Body of pancreas (tissue), 4 donors: ENCODE measurements at regions not wholly inside any gene's neighbourhood (a gene's known extent, or its start where the extent isn't known, plus 50 kb on each side); places are given as distances from the start of the nearest gene placed in this dataset.

Experiments
- ATAC-seq: fragments of 150-250 bp; one replicate; pipeline ENCODE4 v1.9.1; 2016
- DNase-seq, 4 donors: peaks; one replicate each; pipeline ENCODE4 v3.0.0-alpha.2; 2019
- H3K27ac ChIP-seq, 4 donors: fragments of 200-600 bp; sonication (generic); 1 replicate in 3 of 4; 2 replicates in 1 of 4; pipeline versions ENCODE4 v1.5.1 to v1.6.1; 2016 to 2019; ENCODE audit warnings: mild to moderate bottlenecking in 1 of 4, mixed read lengths in 1 of 4, moderate library complexity in 1 of 4
- H3K27me3 ChIP-seq, 2 donors: fragments of 200-600 bp; sonication (generic); one replicate each; pipeline ENCODE4 v1.6.0; 2016; ENCODE audit warnings: mild to moderate bottlenecking in 1 of 2
- H3K36me3 ChIP-seq, 2 donors: fragments of 200-600 bp; sonication (generic); replicated peaks in 1 of 2; 2 replicates each; pipeline ENCODE4 v1.5.1; 2016; ENCODE audit warnings: low read depth in 2 of 2; ENCODE audit not compliant: insufficient read depth in 1 of 2
- H3K4me1 ChIP-seq: fragments of 200-600 bp; sonication (generic); one replicate; pipeline ENCODE4 v1.6.0; 2016
- H3K4me3 ChIP-seq, 2 donors: fragments of 200-600 bp; sonication (generic); 1 replicate in 1 of 2; 2 replicates in 1 of 2; pipeline ENCODE4 v1.5.1; 2016 to 2019
- H3K9me3 ChIP-seq, 3 donors: fragments of 200-600 bp; sonication (generic); 1 replicate in 2 of 3; 2 replicates in 1 of 3; pipeline ENCODE4 v1.5.1; 2016
- POLR2A ChIP-seq, 3 donors: fragments of 450-650 bp; IDR thresholded peaks; one replicate each; pipeline ENCODE4 v1.6.1; 2016; ENCODE audit warnings: antibody characterized with exemption in 3 of 3, mild to moderate bottlenecking in 2 of 3
- WGBS, 2 donors: methylation state at CpG; one replicate each; pipeline ENCODE4 v1.1.5; 2017; 5-methylcytosine and 5-hydroxymethylcytosine counted together
- intact Hi-C: fragments of 100-400 bp; cut with DNase I; formaldehyde crosslinking; loops from one replicate; pipeline ENCODE4 v1.15.1; 2023
- TF ChIP-seq, protein P1 (sequence below), 7 experiments: fragments of 450-650 bp in 4 of 7; fragments of 200-600 bp in 3 of 7; sonication (generic) in 3 of 7; IDR thresholded peaks; one replicate each; pipeline ENCODE4 v1.5.1; 2016 to 2019; ENCODE audit warnings: antibody characterized with exemption in 7 of 7

GRCh38 chr5:6088706-6089105, 289.6 kb downstream of the MED10 start:
- intact Hi-C loops: no loop called here
- TF ChIP-seq, protein P1, sequence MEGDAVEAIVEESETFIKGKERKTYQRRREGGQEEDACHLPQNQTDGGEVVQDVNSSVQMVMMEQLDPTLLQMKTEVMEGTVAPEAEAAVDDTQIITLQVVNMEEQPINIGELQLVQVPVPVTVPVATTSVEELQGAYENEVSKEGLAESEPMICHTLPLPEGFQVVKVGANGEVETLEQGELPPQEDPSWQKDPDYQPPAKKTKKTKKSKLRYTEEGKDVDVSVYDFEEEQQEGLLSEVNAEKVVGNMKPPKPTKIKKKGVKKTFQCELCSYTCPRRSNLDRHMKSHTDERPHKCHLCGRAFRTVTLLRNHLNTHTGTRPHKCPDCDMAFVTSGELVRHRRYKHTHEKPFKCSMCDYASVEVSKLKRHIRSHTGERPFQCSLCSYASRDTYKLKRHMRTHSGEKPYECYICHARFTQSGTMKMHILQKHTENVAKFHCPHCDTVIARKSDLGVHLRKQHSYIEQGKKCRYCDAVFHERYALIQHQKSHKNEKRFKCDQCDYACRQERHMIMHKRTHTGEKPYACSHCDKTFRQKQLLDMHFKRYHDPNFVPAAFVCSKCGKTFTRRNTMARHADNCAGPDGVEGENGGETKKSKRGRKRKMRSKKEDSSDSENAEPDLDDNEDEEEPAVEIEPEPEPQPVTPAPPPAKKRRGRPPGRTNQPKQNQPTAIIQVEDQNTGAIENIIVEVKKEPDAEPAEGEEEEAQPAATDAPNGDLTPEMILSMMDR (IDR thresholded peaks at IDR 0.05): no peak
- TF ChIP-seq POLR2A (IDR thresholded peaks at IDR 0.05): no peak
- no peaks in the 10 kb centered on the region for H3K36me3 ChIP-seq
- H3K27me3 ChIP-seq: no peaks in the 10 kb centered on the region
- no peak overlapping the region for H3K4me3 ChIP-seq
- H3K9me3 ChIP-seq: no peaks in the 10 kb centered on the region
- H3K4me1 ChIP-seq: no peaks in the 10 kb centered on the region
- 69% methylated on average over 2 of the region's 2 CpGs for WGBS, 2 donors
- ATAC-seq (no peak), DNase-seq (no peak)
- H3K27ac ChIP-seq: no peak overlapping the region

DNA sequence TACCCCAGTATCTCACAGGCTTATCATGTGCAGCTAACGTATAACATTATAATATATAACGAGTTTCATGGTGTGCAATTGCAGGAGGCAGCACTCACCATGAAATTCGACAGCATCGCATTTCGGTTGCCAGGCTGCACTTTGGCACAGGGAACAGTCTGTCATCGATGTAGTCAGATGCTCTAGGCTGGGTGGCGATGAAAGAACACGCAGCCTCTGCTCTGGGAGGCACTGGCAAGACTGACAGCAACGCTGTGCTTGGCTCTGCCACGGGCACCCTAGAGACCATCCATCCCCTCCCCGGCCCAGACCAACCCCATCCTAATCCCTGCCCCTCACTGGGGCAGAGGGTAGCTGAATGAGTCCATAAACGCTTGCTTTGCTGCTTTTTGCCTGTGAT, 290.8 kb downstream of the MED10 start:
- Histone ChIP-seq H3K4me1 (no peaks in the 10 kb centered on the region), H3K9me3 (no peaks in the 10 kb centered on the region), H3K4me3 (no peak overlapping the region), H3K27ac (no peak overlapping the region), H3K27me3 (no peaks in the 10 kb centered on the region), H3K36me3 (no peaks in the 10 kb centered on the region)
- ATAC-seq (no peak), DNase-seq (no peak)
- WGBS, 2 donors: 70 to 72% methylated on average over 11 to 12 of the region's 12 CpGs
- intact Hi-C loops: no loop called here
- TF ChIP-seq, protein P1 (IDR thresholded peaks at IDR 0.05): no peak
- TF ChIP-seq POLR2A (IDR thresholded peaks at IDR 0.05): no peak

- TF ChIP-seq POLR2A (IDR thresholded peaks at IDR 0.05): no peak
- TF ChIP-seq, protein P1 (IDR thresholded peaks at IDR 0.05): no peak
- WGBS, 2 donors: 76 to 86% methylated on average over 4 of the region's 4 CpGs
- Histone ChIP-seq H3K27me3 (no peaks in the 10 kb centered on the region), H3K4me1 (no peaks in the 10 kb centered on the region), H3K9me3 (no peaks in the 10 kb centered on the region), H3K27ac (no peak overlapping the region), H3K36me3 (no peaks in the 10 kb centered on the region), H3K4me3 (no peak overlapping the region)
- DNase-seq: no peak
- ATAC-seq: no peak
- intact Hi-C loops: no loop called here
These were observed 291.5 kb downstream of the MED10 start for GRCh38 chr5:6086871-6087270.

GRCh38 chr5:6085341-6085860, 292.9 kb downstream of the MED10 start:
- Histone ChIP-seq H3K9me3 (no peaks in the 10 kb centered on the region), H3K27me3 (no peaks in the 10 kb centered on the region), H3K4me1 (no peaks in the 10 kb centered on the region), H3K4me3 (no peak overlapping the region), H3K27ac (no peak overlapping the region), H3K36me3 (no peaks in the 10 kb centered on the region)
- 68 to 69% methylated on average over 9 of the region's 9 CpGs for WGBS, 2 donors
- intact Hi-C loops: no loop called here
- no peak for ATAC-seq
- no peak for DNase-seq
- TF ChIP-seq POLR2A (IDR thresholded peaks at IDR 0.05): no peak
- TF ChIP-seq, protein P1 (IDR thresholded peaks at IDR 0.05): no peak

DNA sequence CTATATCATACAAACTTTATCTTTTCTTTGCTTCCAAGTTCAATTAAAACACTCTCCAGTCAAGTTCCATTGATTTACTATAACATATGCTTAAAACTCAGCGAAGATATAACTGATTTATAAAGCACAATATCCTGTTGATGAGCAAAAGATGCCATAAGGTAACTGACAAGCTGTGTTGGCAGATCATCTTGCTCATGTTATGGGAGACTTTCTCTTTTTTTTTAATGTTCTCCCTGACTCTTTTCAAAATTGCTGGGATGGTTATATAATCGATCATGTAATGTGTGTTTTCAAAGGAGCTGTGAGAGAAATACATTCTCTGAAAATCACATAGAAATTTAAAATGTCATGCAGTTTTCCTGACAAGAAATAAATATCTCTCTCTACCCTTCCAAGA, 293.5 kb downstream of the MED10 start:
- H3K36me3 ChIP-seq: no peaks in the 10 kb centered on the region
- ATAC-seq (no peak), DNase-seq (no peak)
- 38 to 46% methylated on average over 2 of the region's 2 CpGs for WGBS, 2 donors
- intact Hi-C loops: no loop called here
- no peaks in the 10 kb centered on the region for H3K27me3 ChIP-seq
- no peaks in the 10 kb centered on the region for H3K4me1 ChIP-seq
- no peaks in the 10 kb centered on the region for H3K9me3 ChIP-seq
- TF ChIP-seq POLR2A (IDR thresholded peaks at IDR 0.05): no peak
- TF ChIP-seq, protein P1 (IDR thresholded peaks at IDR 0.05): no peak
- no peak overlapping the region for H3K4me3 ChIP-seq
- no peak overlapping the region for H3K27ac ChIP-seq
